Calu3 (cell line): ENCODE measurements at regions not wholly inside any gene's neighbourhood (a gene's known extent, or its start where the extent isn't known, plus 50 kb on each side); places are given as distances from the start of the nearest gene placed in this dataset.

Experiments
- BruUV-seq: library from RNA; stranded (reverse); fragments of 400-500 nt; replicated peaks from 2 replicates; lab custom pipeline; 2021; lab: Mats Ljungman, UMichigan
- CTCF ChIA-PET: fragments of 300-600 bp; sonication (Branson Sonifier 250); formaldehyde crosslinking; loops from one replicate; lab custom pipeline; 2022; ENCODE audit warnings: antibody characterized with exemption; lab: Charles Lee
- DNase-seq: peaks from one replicate; pipeline ENCODE4 v3.0.0; 2022
- H3K27ac Mint-ChIP-seq: one replicate; pipeline ENCODE4 v1.8.0; 2022; ENCODE audit warnings: mixed read lengths; ENCODE audit not compliant: unreplicated experiment
- H3K27me3 Mint-ChIP-seq: one replicate; pipeline ENCODE4 v1.8.0; 2022; ENCODE audit warnings: mixed read lengths; ENCODE audit not compliant: unreplicated experiment
- H3K36me3 Mint-ChIP-seq: one replicate; pipeline ENCODE4 v1.8.0; 2022; ENCODE audit warnings: mild to moderate bottlenecking, moderate library complexity, mixed read lengths; ENCODE audit not compliant: insufficient read depth, unreplicated experiment
- H3K4me1 Mint-ChIP-seq: one replicate; pipeline ENCODE4 v1.8.0; 2022; ENCODE audit warnings: mild to moderate bottlenecking, low read depth, mixed read lengths; ENCODE audit not compliant: unreplicated experiment
- H3K4me3 Mint-ChIP-seq: one replicate; pipeline ENCODE4 v1.8.0; 2022; ENCODE audit warnings: mild to moderate bottlenecking, low read depth, moderate library complexity, mixed read lengths; ENCODE audit not compliant: unreplicated experiment
- H3K9me3 Mint-ChIP-seq: one replicate; pipeline ENCODE4 v1.8.0; 2022; ENCODE audit warnings: low read depth, mixed read lengths; ENCODE audit not compliant: unreplicated experiment
- CTCF ChIP-seq: fragments of 200-600 bp; IDR thresholded peaks from one replicate; pipeline ENCODE4 v1.8.0; 2022; ENCODE audit warnings: antibody characterized with exemption; ENCODE audit not compliant: unreplicated experiment
- intact Hi-C: fragments of 100-400 bp; cut with micrococcal nuclease; formaldehyde crosslinking; loops from one replicate; pipeline ENCODE4 v1.10.0; 2022; ENCODE audit not compliant: unreplicated experiment

DNA sequence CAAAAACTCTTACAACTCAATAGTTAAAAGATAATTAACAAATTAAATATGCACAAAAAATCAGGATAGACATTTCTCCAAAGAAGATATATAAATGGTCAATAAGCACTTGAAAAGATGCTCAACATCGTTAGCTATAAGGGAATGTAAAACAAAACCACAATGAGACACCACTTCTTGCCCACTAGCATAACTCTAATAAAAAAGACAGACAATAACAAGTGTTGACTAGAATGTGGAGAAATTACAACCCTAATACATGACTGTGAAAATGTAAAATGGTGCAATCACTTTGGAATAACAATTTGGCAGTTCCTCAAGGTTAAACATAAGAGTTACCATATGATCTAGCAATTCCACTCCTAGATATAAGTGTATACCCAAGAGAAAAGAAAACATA, 74.3 kb upstream of the PCGF5 start:
- H3K27ac Mint-ChIP-seq: no peak overlapping the region
- no peak overlapping the region for H3K4me3 Mint-ChIP-seq
- CTCF ChIA-PET: no interaction called here
- no peak for TF ChIP-seq CTCF
- intact Hi-C loops: no loop called here
- H3K4me1 Mint-ChIP-seq: no peaks in the 10 kb centered on the region
- no peaks in the 10 kb centered on the region for H3K36me3 Mint-ChIP-seq
- peaks cover 12% of the 10 kb centered on the region for H3K27me3 Mint-ChIP-seq
- BruUV-seq: no TSS peak
- no peaks in the 10 kb centered on the region for H3K9me3 Mint-ChIP-seq
- DNase-seq: no peak

GRCh38 chr10:91149550-91149949, 70.9 kb upstream of the PCGF5 start:
- Mint-ChIP-seq H3K36me3 (no peaks in the 10 kb centered on the region), H3K9me3 (no peaks in the 10 kb centered on the region), H3K27ac (no peak overlapping the region), H3K4me3 (no peak overlapping the region), H3K27me3 (peaks cover 12% of the 10 kb centered on the region), H3K4me1 (no peaks in the 10 kb centered on the region)
- intact Hi-C loops: no loop called here
- CTCF ChIA-PET: no interaction called here
- TF ChIP-seq CTCF: no peak
- DNase-seq: no peak
- BruUV-seq: no TSS peak

GRCh38 chr10:91150631-91151030, 69.8 kb upstream of the PCGF5 start:
- H3K4me3 Mint-ChIP-seq: no peak overlapping the region
- intact Hi-C loops: no loop called here
- DNase-seq: no peak
- no TSS peak for BruUV-seq
- peaks cover 12% of the 10 kb centered on the region for H3K27me3 Mint-ChIP-seq
- no peak for TF ChIP-seq CTCF
- no peaks in the 10 kb centered on the region for H3K36me3 Mint-ChIP-seq
- CTCF ChIA-PET: no interaction called here
- H3K4me1 Mint-ChIP-seq: no peaks in the 10 kb centered on the region
- no peak overlapping the region for H3K27ac Mint-ChIP-seq
- H3K9me3 Mint-ChIP-seq: no peaks in the 10 kb centered on the region

- no peak for TF ChIP-seq CTCF
- Mint-ChIP-seq H3K36me3 (no peaks in the 10 kb centered on the region), H3K27me3 (no peaks in the 10 kb centered on the region), H3K27ac (no peak overlapping the region), H3K4me1 (no peaks in the 10 kb centered on the region), H3K9me3 (no peaks in the 10 kb centered on the region), H3K4me3 (no peak overlapping the region)
- intact Hi-C loops: no loop called here
- CTCF ChIA-PET: no interaction called here
- no peak for DNase-seq
- BruUV-seq: no TSS peak
Measured at GRCh38 chr10:91153508-91153907, 67.0 kb upstream of the PCGF5 start.
